HG03095 (cell line): ENCODE measurements at regions not wholly inside any gene's neighbourhood (a gene's known extent, or its start where the extent isn't known, plus 50 kb on each side); places are given as distances from the start of the nearest gene placed in this dataset.

Experiments
- ATAC-seq: cut with Tn5 transposase; IDR thresholded peaks from one replicate; pipeline ENCODE4 v1.9.1; 2021; ENCODE audit warnings: moderate library complexity; ENCODE audit not compliant: unreplicated experiment

GRCh38 chr13:40069173-40070044 is 413.9 kb downstream of the COG6 start:
- ATAC-seq, result no peak

- ATAC-seq, result no peak
Measured at GRCh38 chr13:40070357-40070756, 414.9 kb downstream of the COG6 start.

GRCh38 chr13:40072663-40073120 is 417.2 kb downstream of the COG6 start:
- no peak for ATAC-seq

GRCh38 chr13:40074338-40074737 is 418.9 kb downstream of the COG6 start:
- ATAC-seq, result no peak

GRCh38 chr13:40075281-40075680 is 419.8 kb downstream of the COG6 start:
- no peak for ATAC-seq

GRCh38 chr13:40076765-40077362 is 421.4 kb downstream of the COG6 start:
- ATAC-seq, result no peak

GRCh38 chr13:40077396-40078027 is 422.1 kb downstream of the COG6 start:
- no peak for ATAC-seq

- ATAC-seq, result no peak
Measured at GRCh38 chr13:40079721-40080120, 424.3 kb downstream of the COG6 start.

- no peak for ATAC-seq
Measured at GRCh38 chr13:40080676-40081075, 425.2 kb downstream of the COG6 start.

GRCh38 chr13:40082639-40083038 is 427.2 kb downstream of the COG6 start:
- ATAC-seq, result no peak

- ATAC-seq, result no peak
Measured at GRCh38 chr13:40083841-40084240, 428.4 kb downstream of the COG6 start.

- ATAC-seq, result no peak
Measured at GRCh38 chr13:40084934-40085333, 429.5 kb downstream of the COG6 start.

GRCh38 chr13:40087091-40088002 is 431.9 kb downstream of the COG6 start:
- no peak for ATAC-seq

GRCh38 chr13:40094056-40094455 is 438.6 kb downstream of the COG6 start:
- no peak for ATAC-seq

- ATAC-seq, result no peak
Measured at GRCh38 chr13:40095695-40096356, 440.4 kb downstream of the COG6 start.

- ATAC-seq, result no peak
Measured at GRCh38 chr13:40096357-40096901, 441.0 kb downstream of the COG6 start.

- ATAC-seq, result no peak
Measured at GRCh38 chr13:40098246-40098645, 442.8 kb downstream of the COG6 start.

GRCh38 chr13:40101708-40102359 is 446.4 kb downstream of the COG6 start:
- ATAC-seq, result peak; percentile 88

- ATAC-seq, result peak; percentile 16
Measured at GRCh38 chr13:40102360-40102727, 446.9 kb downstream of the COG6 start.

- no peak for ATAC-seq
Measured at GRCh38 chr13:40102854-40103253, 447.4 kb downstream of the COG6 start.
